Fibroblast of the aortic adventitia (primary cell): ENCODE measurements at regions not wholly inside any gene's neighbourhood (a gene's known extent, or its start where the extent isn't known, plus 50 kb on each side); places are given as distances from the start of the nearest gene placed in this dataset.

Source experiments
- DNase-seq: peaks from one replicate; pipeline ENCODE4 v3.0.0-alpha.2; 2010; ENCODE audit warnings: low read depth
- H3K4me3 ChIP-seq: 2 replicates; pipeline ENCODE4 v1.5.1; 2011; ENCODE audit warnings: low read depth, mild to moderate bottlenecking, control low read depth, low read length, moderate library complexity
- TF ChIP-seq, protein P1 (sequence below): IDR thresholded peaks from 2 replicates; pipeline ENCODE4 v1.5.1; 2011; ENCODE audit warnings: mild to moderate bottlenecking, low read length, control low read depth, inconsistent platforms; ENCODE audit not compliant: insufficient read depth

DNA sequence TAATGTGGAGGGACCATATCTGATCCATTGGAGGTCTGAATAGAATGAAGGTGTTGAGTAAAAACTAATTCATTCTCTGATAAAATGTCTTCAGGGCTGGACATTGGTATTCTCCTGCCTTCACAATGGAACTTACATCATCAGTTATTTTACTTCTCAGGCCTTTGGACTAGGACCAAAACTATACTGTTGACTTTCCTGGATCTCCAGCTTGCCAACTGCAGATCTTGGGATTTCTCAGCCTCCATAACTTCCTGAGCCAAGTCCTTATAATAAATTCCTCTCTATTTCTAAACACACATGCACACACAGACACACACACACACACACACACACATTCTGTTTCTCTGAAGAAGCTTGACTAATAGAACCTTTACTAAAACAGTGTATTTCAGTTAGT, 1858.6 kb upstream of the ADGRL3 start:
- no peak overlapping the region for H3K4me3 ChIP-seq
- TF ChIP-seq, protein P1, sequence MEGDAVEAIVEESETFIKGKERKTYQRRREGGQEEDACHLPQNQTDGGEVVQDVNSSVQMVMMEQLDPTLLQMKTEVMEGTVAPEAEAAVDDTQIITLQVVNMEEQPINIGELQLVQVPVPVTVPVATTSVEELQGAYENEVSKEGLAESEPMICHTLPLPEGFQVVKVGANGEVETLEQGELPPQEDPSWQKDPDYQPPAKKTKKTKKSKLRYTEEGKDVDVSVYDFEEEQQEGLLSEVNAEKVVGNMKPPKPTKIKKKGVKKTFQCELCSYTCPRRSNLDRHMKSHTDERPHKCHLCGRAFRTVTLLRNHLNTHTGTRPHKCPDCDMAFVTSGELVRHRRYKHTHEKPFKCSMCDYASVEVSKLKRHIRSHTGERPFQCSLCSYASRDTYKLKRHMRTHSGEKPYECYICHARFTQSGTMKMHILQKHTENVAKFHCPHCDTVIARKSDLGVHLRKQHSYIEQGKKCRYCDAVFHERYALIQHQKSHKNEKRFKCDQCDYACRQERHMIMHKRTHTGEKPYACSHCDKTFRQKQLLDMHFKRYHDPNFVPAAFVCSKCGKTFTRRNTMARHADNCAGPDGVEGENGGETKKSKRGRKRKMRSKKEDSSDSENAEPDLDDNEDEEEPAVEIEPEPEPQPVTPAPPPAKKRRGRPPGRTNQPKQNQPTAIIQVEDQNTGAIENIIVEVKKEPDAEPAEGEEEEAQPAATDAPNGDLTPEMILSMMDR: no peak

GRCh38 chr4:59348949-59349348, 1851.2 kb upstream of the ADGRL3 start:
- no peak for DNase-seq
- TF ChIP-seq, protein P1: no peak
- no peak overlapping the region for H3K4me3 ChIP-seq

More for the DNA sequence above, 1858.6 kb upstream of the ADGRL3 start:
- DNase-seq: no peak

- DNase-seq: no peak
- H3K4me3 ChIP-seq: no peak overlapping the region
- TF ChIP-seq, protein P1: no peak
These were observed 1830.9 kb upstream of the ADGRL3 start for GRCh38 chr4:59369229-59369628.

DNA sequence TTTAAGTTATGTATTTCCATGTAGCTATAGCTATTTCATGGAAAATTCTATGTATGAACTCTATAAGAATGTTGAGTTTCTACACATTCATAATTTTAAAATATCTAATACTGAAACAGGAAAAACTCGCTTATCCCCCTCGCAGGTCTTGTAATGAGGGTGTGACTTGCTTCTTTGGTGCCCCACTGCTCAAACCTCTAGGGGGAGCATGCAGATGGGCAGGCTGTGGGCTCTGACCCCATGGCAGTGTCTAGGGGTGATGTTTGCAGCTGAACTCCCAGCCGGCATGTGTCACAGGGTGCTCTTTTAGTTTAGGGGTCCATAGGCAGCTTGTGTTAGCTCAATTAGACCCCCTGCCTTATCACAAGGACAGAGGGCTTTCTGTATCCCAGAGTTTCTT, 1825.7 kb upstream of the ADGRL3 start:
- TF ChIP-seq, protein P1: no peak
- DNase-seq: no peak

DNA sequence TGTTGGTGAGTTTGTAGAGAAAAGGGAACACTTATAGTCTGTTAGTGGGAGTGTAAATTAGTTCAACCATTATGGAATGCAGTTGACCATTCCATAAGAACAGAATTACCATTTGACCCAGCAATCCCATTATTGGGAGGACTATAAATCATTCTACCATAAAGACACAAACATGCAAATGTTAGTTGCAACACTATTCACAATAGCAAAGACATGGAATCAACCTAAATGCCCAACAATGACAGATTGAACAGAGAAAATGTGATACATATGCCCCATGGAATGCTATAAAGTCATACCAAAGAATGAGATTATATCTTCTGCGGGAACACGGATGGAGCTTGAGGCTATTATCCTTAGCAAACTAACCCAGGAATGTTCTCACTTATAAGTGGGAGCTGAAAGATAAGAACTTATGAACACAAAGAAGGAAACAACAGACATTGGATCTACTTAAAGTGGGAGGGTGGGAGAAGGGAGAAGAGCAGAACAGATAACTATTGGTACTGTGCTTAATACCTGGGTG, 1819.2 kb upstream of the ADGRL3 start:
- TF ChIP-seq, protein P1: no peak
- DNase-seq: no peak
- H3K4me3 ChIP-seq: no peak overlapping the region

More for the DNA sequence above, 1825.7 kb upstream of the ADGRL3 start:
- H3K4me3 ChIP-seq: no peak overlapping the region

DNA sequence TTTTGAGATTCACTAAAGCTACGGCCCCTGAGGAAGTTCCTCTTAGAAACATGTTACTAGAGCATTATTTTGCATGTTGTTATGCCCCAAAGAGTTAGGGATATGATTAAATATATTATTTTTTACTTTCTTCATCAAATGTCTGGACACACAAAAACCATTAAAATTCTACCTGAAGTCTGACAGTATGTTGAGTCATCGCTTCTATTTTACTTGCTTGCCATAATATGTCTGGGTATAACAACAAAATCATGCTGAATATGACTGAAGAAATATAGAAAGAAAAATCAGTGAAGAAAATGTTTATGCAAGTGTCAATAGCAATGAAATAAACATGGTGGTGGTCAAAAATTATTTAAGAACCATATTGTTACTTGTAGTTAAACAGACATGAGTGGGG, 1818.5 kb upstream of the ADGRL3 start:
- no peak for DNase-seq
- H3K4me3 ChIP-seq: no peak overlapping the region

More for the DNA sequence above, 1818.5 kb upstream of the ADGRL3 start:
- TF ChIP-seq, protein P1: no peak
